Thyroid gland (tissue), 4 donors: ENCODE measurements at regions not wholly inside any gene's neighbourhood (a gene's known extent, or its start where the extent isn't known, plus 50 kb on each side); places are given as distances from the start of the nearest gene placed in this dataset.

ENCODE experiments used
- DNase-seq, 2 donors: peaks; one replicate each; pipeline ENCODE4 v3.0.0-alpha.2; 2019
- H3K27ac ChIP-seq, 3 donors: fragments of 200-600 bp; sonication (generic); 1 replicate in 2 of 3; 2 replicates in 1 of 3; pipeline ENCODE4 v1.5.1; 2016 to 2019; ENCODE audit warnings: mild to moderate bottlenecking in 1 of 3, moderate library complexity in 1 of 3
- H3K27me3 ChIP-seq: fragments of 200-600 bp; sonication (generic); one replicate; pipeline ENCODE4 v1.5.1; 2019
- H3K36me3 ChIP-seq, 2 donors: fragments of 200-600 bp; sonication (generic); one replicate each; pipeline ENCODE4 v1.5.1; 2016 to 2019
- H3K4me1 ChIP-seq, 2 donors: fragments of 200-600 bp; sonication (generic); one replicate each; pipeline ENCODE4 v1.5.1; 2017 to 2019
- H3K4me3 ChIP-seq, 3 donors: fragments of 200-600 bp; sonication (generic); replicated peaks in 1 of 3; 1 replicate in 2 of 3; 2 replicates in 1 of 3; pipeline ENCODE4 v1.5.1; 2016; ENCODE audit warnings: mild to moderate bottlenecking in 1 of 3
- H3K9me3 ChIP-seq: fragments of 200-600 bp; sonication (generic); one replicate; pipeline ENCODE4 v1.5.1; 2017
- CTCF ChIP-seq, 6 experiments: fragments of 200-600 bp in 3 of 6; fragments of 450-650 bp in 3 of 6; sonication (generic) in 3 of 6; IDR thresholded peaks; one replicate each; pipeline ENCODE4 v1.5.1; 2016 to 2019; ENCODE audit warnings: antibody characterized with exemption in 6 of 6, mild to moderate bottlenecking in 2 of 6, inconsistent platforms in 1 of 6, moderate library complexity in 1 of 6
- POLR2A ChIP-seq, 2 donors: fragments of 450-650 bp; IDR thresholded peaks; one replicate each; pipeline ENCODE4 v1.6.1; 2017; ENCODE audit warnings: antibody characterized with exemption in 2 of 2, mild to moderate bottlenecking in 2 of 2, moderate library complexity in 1 of 2
- WGBS, 2 donors: methylation state at CpG; one replicate each; pipeline ENCODE4 v1.1.5; 2017; 5-methylcytosine and 5-hydroxymethylcytosine counted together
- intact Hi-C: fragments of 100-400 bp; cut with DNase I; formaldehyde crosslinking; loops from one replicate; pipeline ENCODE4 v1.15.1; 2023

GRCh38 chr19:31626941-31627340 lies 277.7 kb upstream of the TSHZ3 start:
- no peak for TF ChIP-seq POLR2A (IDR thresholded peaks at IDR 0.05)
- no peak for TF ChIP-seq CTCF (IDR thresholded peaks at IDR 0.05)
- intact Hi-C loops = no loop called here
- no peak overlapping the region for H3K27ac ChIP-seq
- H3K27me3 ChIP-seq = no peaks in the 10 kb centered on the region
- no peaks in the 10 kb centered on the region for H3K36me3 ChIP-seq
- no peaks in the 10 kb centered on the region for H3K9me3 ChIP-seq
- no peaks in the 10 kb centered on the region for H3K4me1 ChIP-seq
- WGBS, 2 donors = 87 to 88% methylated on average over 5 of the region's 5 CpGs
- no peak overlapping the region for H3K4me3 ChIP-seq
- no peak for DNase-seq

GRCh38 chr19:31627620-31628365 lies 278.6 kb upstream of the TSHZ3 start:
- Histone ChIP-seq H3K36me3 (no peaks in the 10 kb centered on the region), H3K9me3 (no peaks in the 10 kb centered on the region), H3K4me1 (no peaks in the 10 kb centered on the region), H3K4me3 (no peak overlapping the region), H3K27me3 (no peaks in the 10 kb centered on the region), H3K27ac (no peak overlapping the region)
- DNase-seq = no peak
- TF ChIP-seq CTCF (IDR thresholded peaks at IDR 0.05) = no peak
- no peak for TF ChIP-seq POLR2A (IDR thresholded peaks at IDR 0.05)
- intact Hi-C loops = no loop called here
- WGBS, 2 donors = 35 to 49% methylated on average over 23 of the region's 23 CpGs

- Histone ChIP-seq H3K36me3 (no peaks in the 10 kb centered on the region), H3K4me3 (no peak overlapping the region), H3K27me3 (no peaks in the 10 kb centered on the region), H3K27ac (no peak overlapping the region), H3K4me1 (no peaks in the 10 kb centered on the region), H3K9me3 (no peaks in the 10 kb centered on the region)
- DNase-seq = no peak
- WGBS, 2 donors = 84 to 88% methylated on average over 18 of the region's 18 CpGs
- intact Hi-C loops = no loop called here
- TF ChIP-seq POLR2A (IDR thresholded peaks at IDR 0.05) = no peak
- TF ChIP-seq CTCF (IDR thresholded peaks at IDR 0.05) = no peak
These were observed 280.5 kb upstream of the TSHZ3 start for GRCh38 chr19:31629579-31630363.

GRCh38 chr19:31633014-31633413 lies 283.8 kb upstream of the TSHZ3 start:
- no peak for DNase-seq
- no peaks in the 10 kb centered on the region for H3K9me3 ChIP-seq
- intact Hi-C loops = no loop called here
- TF ChIP-seq POLR2A (IDR thresholded peaks at IDR 0.05) = no peak
- TF ChIP-seq CTCF (IDR thresholded peaks at IDR 0.05) = no peak
- H3K27me3 ChIP-seq = no peaks in the 10 kb centered on the region
- H3K36me3 ChIP-seq = no peaks in the 10 kb centered on the region
- no peaks in the 10 kb centered on the region for H3K4me1 ChIP-seq
- WGBS, 2 donors = 95 to 98% methylated on average over 8 of the region's 8 CpGs
- no peak overlapping the region for H3K27ac ChIP-seq
- no peak overlapping the region for H3K4me3 ChIP-seq

- intact Hi-C loops = no loop called here
- no peaks in the 10 kb centered on the region for H3K36me3 ChIP-seq
- H3K27me3 ChIP-seq = no peaks in the 10 kb centered on the region
- H3K9me3 ChIP-seq = no peaks in the 10 kb centered on the region
- H3K4me1 ChIP-seq = no peaks in the 10 kb centered on the region
- no peak overlapping the region for H3K4me3 ChIP-seq
- TF ChIP-seq POLR2A (IDR thresholded peaks at IDR 0.05) (no peak), CTCF (IDR thresholded peaks at IDR 0.05) (no peak)
- no peak overlapping the region for H3K27ac ChIP-seq
- DNase-seq = no peak
- 67 to 75% methylated on average over 1 of the region's 1 CpG for WGBS, 2 donors
These were observed 290.1 kb upstream of the TSHZ3 start for GRCh38 chr19:31639306-31639705.
